Left ventricle myocardium inferior (tissue), 1 donor: ENCODE measurements at regions not wholly inside any gene's neighbourhood (a gene's known extent, or its start where the extent isn't known, plus 50 kb on each side); places are given as distances from the start of the nearest gene placed in this dataset.

Experiments used
- DNase-seq: peaks from one replicate; pipeline ENCODE4 v3.0.0-alpha.2; 2020
- H3K27ac ChIP-seq: fragments of 200-600 bp; replicated peaks from 2 replicates; pipeline ENCODE4 v1.8.0; 2021
- H3K27me3 ChIP-seq: fragments of 200-600 bp; 2 replicates; pipeline ENCODE4 v1.8.0; 2021; ENCODE audit warnings: low read depth
- H3K36me3 ChIP-seq: fragments of 200-600 bp; 2 replicates; pipeline ENCODE4 v1.8.0; 2021
- H3K4me1 ChIP-seq: fragments of 200-600 bp; 2 replicates; pipeline ENCODE4 v1.8.0; 2021
- H3K4me3 ChIP-seq: fragments of 200-600 bp; 2 replicates; pipeline ENCODE4 v1.8.0; 2021; ENCODE audit warnings: mild to moderate bottlenecking, moderate library complexity
- H3K9me3 ChIP-seq: fragments of 200-600 bp; replicated peaks from 2 replicates; pipeline ENCODE4 v1.8.0; 2021
- intact Hi-C: fragments of 100-400 bp; cut with micrococcal nuclease; formaldehyde crosslinking; loops from one replicate; pipeline ENCODE4 v1.11.0; 2022
- TF ChIP-seq, protein P1 (sequence below): fragments of 200-600 bp; IDR thresholded peaks from 2 replicates; pipeline ENCODE4 v1.8.0; 2021; ENCODE audit warnings: antibody characterized with exemption, mild to moderate bottlenecking, borderline replicate concordance
- donor health status: DM: no; HTN: yes; CAD: no; lungs with severe emphysema.

DNA sequence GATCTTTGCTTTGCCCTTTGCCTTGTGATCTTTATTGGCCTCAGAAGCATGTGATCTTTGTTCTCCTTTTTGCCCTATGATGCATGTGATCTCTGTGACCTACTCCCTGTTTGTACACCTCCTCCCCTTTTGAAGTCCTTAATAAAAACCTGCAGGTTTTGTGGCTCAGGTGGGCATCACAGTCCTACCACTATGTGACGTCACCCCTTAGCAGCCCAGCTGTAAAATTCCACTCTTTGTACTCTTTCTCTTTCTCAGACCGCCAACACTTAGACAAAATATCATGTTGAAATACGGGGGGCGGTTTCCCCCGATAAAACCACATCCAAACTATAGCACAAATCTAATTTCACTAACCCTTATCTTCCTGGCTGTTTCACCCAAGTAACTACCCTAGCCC is 76.7 kb upstream of the RAPGEF4 start:
- H3K27ac ChIP-seq, result no peak overlapping the region
- TF ChIP-seq, protein P1, sequence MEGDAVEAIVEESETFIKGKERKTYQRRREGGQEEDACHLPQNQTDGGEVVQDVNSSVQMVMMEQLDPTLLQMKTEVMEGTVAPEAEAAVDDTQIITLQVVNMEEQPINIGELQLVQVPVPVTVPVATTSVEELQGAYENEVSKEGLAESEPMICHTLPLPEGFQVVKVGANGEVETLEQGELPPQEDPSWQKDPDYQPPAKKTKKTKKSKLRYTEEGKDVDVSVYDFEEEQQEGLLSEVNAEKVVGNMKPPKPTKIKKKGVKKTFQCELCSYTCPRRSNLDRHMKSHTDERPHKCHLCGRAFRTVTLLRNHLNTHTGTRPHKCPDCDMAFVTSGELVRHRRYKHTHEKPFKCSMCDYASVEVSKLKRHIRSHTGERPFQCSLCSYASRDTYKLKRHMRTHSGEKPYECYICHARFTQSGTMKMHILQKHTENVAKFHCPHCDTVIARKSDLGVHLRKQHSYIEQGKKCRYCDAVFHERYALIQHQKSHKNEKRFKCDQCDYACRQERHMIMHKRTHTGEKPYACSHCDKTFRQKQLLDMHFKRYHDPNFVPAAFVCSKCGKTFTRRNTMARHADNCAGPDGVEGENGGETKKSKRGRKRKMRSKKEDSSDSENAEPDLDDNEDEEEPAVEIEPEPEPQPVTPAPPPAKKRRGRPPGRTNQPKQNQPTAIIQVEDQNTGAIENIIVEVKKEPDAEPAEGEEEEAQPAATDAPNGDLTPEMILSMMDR, result no peak
- no peaks in the 10 kb centered on the region for H3K36me3 ChIP-seq
- H3K27me3 ChIP-seq, result no peaks in the 10 kb centered on the region
- no peaks in the 10 kb centered on the region for H3K4me1 ChIP-seq
- intact Hi-C loops, result no loop called here
- no peak for DNase-seq
- H3K4me3 ChIP-seq, result no peak overlapping the region
- peaks cover 26% of the 10 kb centered on the region for H3K9me3 ChIP-seq

DNA sequence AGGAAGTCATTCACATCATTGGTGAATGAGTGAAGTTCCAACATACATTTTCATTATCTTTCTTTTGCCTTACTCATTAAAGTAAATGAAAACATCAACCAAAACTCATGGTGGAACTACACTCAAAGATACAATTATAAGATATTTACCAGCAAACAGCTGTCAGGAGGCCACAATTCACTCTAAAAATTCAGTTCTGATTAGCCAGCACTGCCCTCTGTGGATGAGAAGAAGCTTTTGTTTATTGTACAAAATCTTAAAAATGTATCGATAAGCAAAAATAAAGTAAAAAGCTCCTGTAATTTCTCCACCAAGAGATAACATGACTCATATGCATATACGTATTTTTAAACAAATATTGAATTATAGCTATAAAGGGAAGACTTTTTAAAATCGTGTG is 73.5 kb upstream of the RAPGEF4 start:
- no peaks in the 10 kb centered on the region for H3K36me3 ChIP-seq
- intact Hi-C loops, result no loop called here
- H3K9me3 ChIP-seq, result peaks cover 25% of the 10 kb centered on the region
- H3K27ac ChIP-seq, result no peak overlapping the region
- TF ChIP-seq, protein P1, result no peak
- no peak overlapping the region for H3K4me3 ChIP-seq
- DNase-seq, result no peak
- no peaks in the 10 kb centered on the region for H3K4me1 ChIP-seq
- no peaks in the 10 kb centered on the region for H3K27me3 ChIP-seq

DNA sequence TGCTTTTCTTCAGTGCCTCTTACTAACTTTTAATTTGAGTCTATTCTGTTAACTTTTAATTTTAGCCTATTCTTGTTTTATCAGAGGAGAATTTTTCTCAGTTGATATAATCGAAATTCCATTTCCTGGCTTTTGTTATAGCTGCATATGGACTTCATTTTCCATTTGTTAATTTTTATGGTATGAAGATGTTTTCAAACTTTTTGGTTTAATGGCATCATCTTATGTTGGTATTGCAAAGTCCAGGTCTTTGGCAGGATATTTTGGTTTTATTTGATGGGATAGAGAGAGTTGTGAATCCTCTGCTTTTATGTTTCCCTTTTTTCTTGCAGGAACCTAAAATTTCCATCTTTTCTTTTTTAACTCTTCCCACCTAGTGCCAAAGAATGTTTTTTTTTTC is 70.9 kb upstream of the RAPGEF4 start:
- no peaks in the 10 kb centered on the region for H3K27me3 ChIP-seq
- intact Hi-C loops, result no loop called here
- H3K36me3 ChIP-seq, result no peaks in the 10 kb centered on the region
- TF ChIP-seq, protein P1, result no peak
- peaks cover 2% of the 10 kb centered on the region for H3K9me3 ChIP-seq
- no peaks in the 10 kb centered on the region for H3K4me1 ChIP-seq
- no peak for DNase-seq
- no peak overlapping the region for H3K4me3 ChIP-seq
- H3K27ac ChIP-seq, result no peak overlapping the region

DNA sequence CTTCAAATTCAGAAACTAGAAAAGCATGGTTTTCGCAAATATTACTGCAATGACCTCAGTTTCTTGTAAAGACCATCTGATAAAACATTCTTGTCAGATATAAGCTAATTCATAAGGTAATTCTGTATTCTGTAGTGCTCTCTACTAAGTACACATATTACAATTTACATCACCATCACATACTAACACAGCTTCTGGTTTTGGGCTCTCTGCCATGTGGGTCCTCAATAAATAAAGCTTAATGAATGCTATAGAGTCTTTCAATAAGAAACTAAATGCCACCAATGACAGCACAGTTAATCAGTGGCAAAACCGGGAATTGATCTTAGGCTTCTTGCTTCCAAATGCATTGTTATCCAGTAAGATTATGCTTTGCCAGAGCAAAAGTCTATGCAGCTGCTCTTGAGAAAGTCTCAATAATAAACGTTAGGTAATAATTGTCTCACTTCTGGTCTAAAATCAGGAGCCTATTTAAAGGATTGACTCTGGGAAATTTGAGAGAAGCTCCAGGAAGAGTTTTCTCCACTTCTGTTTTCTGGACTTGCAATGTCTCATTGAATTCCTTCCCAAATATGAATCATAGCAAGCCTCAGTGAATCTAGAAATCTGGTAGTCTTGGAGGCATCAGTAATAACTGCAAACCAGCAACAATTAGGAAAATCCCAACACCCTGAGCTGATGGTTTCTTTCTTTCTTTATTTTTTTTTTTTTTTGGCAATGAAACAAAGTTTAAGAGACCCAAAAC is 67.9 kb upstream of the RAPGEF4 start:
- H3K27ac ChIP-seq, result no peak overlapping the region
- H3K9me3 ChIP-seq, result no peaks in the 10 kb centered on the region
- H3K27me3 ChIP-seq, result no peaks in the 10 kb centered on the region
- H3K36me3 ChIP-seq, result no peaks in the 10 kb centered on the region
- H3K4me3 ChIP-seq, result no peak overlapping the region
- TF ChIP-seq, protein P1, result no peak
- intact Hi-C loops, result no loop called here
- DNase-seq, result no peak
- H3K4me1 ChIP-seq, result no peaks in the 10 kb centered on the region

DNA sequence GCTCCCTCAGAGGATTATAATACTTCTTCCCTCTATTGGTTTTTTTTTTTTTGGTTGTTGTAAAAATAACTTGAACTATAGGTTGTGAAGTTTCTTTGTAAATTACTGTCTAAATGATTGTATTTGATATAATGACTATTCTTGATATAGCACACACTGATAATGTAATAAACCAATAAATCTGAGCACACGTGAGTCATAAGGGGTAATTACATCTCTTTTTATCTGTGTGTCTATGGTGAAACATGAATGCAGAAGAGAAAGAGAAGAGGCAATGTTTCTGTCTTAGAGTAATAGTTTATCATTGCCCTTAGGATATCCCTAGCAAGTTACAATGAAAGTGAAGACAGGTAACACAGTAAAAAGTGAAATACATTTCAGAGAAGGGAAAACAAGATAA is 64.1 kb upstream of the RAPGEF4 start:
- Histone ChIP-seq H3K27me3 (no peaks in the 10 kb centered on the region), H3K27ac (no peak overlapping the region), H3K9me3 (peaks cover 11% of the 10 kb centered on the region), H3K36me3 (no peaks in the 10 kb centered on the region), H3K4me3 (no peak overlapping the region), H3K4me1 (peaks cover 4% of the 10 kb centered on the region)
- intact Hi-C loops, result no loop called here
- no peak for DNase-seq
- TF ChIP-seq, protein P1, result no peak
